Cardiac fibroblast (primary cell): ENCODE measurements at regions not wholly inside any gene's neighbourhood (a gene's known extent, or its start where the extent isn't known, plus 50 kb on each side); places are given as distances from the start of the nearest gene placed in this dataset.

Experiments
- DNase-seq, 2 donors: peaks; one replicate each; pipeline versions ENCODE4 v3.0.0 to v3.0.0-alpha.2; 2010; ENCODE audit warnings: low read depth in 2 of 2
- H3K4me3 ChIP-seq, 2 donors: replicated peaks in 1 of 2; 1 replicate in 1 of 2; 2 replicates in 1 of 2; pipeline ENCODE4 v1.5.1; 2011; ENCODE audit warnings: low read depth in 2 of 2, low read length in 2 of 2, mild to moderate bottlenecking in 2 of 2, moderate library complexity in 1 of 2
- CTCF ChIP-seq: IDR thresholded peaks from one replicate; pipeline ENCODE4 v1.5.1; 2011; ENCODE audit warnings: low read depth, mild to moderate bottlenecking, low read length, inconsistent platforms

- no peak for DNase-seq
- no peak for TF ChIP-seq CTCF
- H3K4me3 ChIP-seq: no peak overlapping the region
Observed at GRCh38 chr6:15730442-15730841, 67.6 kb upstream of the DTNBP1 start.

GRCh38 chr6:15722731-15723130 lies 59.9 kb upstream of the DTNBP1 start:
- H3K4me3 ChIP-seq: no peak overlapping the region
- no peak for TF ChIP-seq CTCF
- no peak for DNase-seq

- no peak for DNase-seq
- TF ChIP-seq CTCF: no peak
Observed at GRCh38 chr6:15716889-15717288, 54.1 kb upstream of the DTNBP1 start.

GRCh38 chr6:15715851-15716250 lies 53.0 kb upstream of the DTNBP1 start:
- no peak for DNase-seq
- H3K4me3 ChIP-seq: no peak overlapping the region
- no peak for TF ChIP-seq CTCF

More at GRCh38 chr6:15716889-15717288, 54.1 kb upstream of the DTNBP1 start:
- H3K4me3 ChIP-seq: no peak overlapping the region

GRCh38 chr6:15715060-15715459 lies 52.2 kb upstream of the DTNBP1 start:
- H3K4me3 ChIP-seq: no peak overlapping the region
- DNase-seq: peak; percentile 8 to 10
- TF ChIP-seq CTCF: no peak

GRCh38 chr6:15714658-15715057 lies 51.8 kb upstream of the DTNBP1 start:
- no peak overlapping the region for H3K4me3 ChIP-seq
- no peak for TF ChIP-seq CTCF
- no peak for DNase-seq

- no peak for DNase-seq
- H3K4me3 ChIP-seq: no peak overlapping the region
- TF ChIP-seq CTCF: no peak
Observed at GRCh38 chr6:15713325-15713724, 50.5 kb upstream of the DTNBP1 start.
